GM12865 (cell line): ENCODE measurements at regions not wholly inside any gene's neighbourhood (a gene's known extent, or its start where the extent isn't known, plus 50 kb on each side); places are given as distances from the start of the nearest gene placed in this dataset.

Experiments
- DNase-seq: peaks from one replicate; pipeline ENCODE4 v3.0.0; 2010; ENCODE audit warnings: low read depth
- H3K4me3 ChIP-seq: 2 replicates; pipeline ENCODE4 v1.5.1; 2011; ENCODE audit warnings: mild to moderate bottlenecking, low read depth, low read length, control low read depth
- TF ChIP-seq, protein P1 (sequence below): IDR thresholded peaks from 2 replicates; pipeline ENCODE4 v1.5.1; 2011; ENCODE audit warnings: low read length, control low read depth, low read depth, inconsistent platforms; ENCODE audit not compliant: insufficient read depth; ENCODE audit errors: missing control alignments

DNA sequence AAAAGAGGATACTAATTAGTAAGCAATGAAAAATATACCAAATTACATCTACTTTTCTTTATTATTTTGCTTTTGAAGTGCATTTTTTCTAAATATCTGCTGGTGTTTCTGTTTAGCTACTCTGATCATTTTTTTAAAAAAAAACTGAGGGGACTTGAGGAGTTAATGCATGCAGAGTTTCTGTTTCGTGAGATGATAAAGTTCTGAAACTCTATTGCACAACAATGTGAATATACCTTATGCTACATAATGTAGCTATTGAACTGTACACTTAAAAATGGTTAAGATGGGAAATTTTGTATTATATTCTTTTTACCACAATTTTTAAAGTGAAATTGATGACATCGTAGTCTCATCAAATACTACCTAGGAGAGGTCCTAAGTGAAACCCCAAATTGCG, 288.3 kb upstream of the NR4A3 start:
- no peak overlapping the region for H3K4me3 ChIP-seq
- TF ChIP-seq, protein P1, sequence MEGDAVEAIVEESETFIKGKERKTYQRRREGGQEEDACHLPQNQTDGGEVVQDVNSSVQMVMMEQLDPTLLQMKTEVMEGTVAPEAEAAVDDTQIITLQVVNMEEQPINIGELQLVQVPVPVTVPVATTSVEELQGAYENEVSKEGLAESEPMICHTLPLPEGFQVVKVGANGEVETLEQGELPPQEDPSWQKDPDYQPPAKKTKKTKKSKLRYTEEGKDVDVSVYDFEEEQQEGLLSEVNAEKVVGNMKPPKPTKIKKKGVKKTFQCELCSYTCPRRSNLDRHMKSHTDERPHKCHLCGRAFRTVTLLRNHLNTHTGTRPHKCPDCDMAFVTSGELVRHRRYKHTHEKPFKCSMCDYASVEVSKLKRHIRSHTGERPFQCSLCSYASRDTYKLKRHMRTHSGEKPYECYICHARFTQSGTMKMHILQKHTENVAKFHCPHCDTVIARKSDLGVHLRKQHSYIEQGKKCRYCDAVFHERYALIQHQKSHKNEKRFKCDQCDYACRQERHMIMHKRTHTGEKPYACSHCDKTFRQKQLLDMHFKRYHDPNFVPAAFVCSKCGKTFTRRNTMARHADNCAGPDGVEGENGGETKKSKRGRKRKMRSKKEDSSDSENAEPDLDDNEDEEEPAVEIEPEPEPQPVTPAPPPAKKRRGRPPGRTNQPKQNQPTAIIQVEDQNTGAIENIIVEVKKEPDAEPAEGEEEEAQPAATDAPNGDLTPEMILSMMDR = no peak
- peak; percentile 13 for DNase-seq

DNA sequence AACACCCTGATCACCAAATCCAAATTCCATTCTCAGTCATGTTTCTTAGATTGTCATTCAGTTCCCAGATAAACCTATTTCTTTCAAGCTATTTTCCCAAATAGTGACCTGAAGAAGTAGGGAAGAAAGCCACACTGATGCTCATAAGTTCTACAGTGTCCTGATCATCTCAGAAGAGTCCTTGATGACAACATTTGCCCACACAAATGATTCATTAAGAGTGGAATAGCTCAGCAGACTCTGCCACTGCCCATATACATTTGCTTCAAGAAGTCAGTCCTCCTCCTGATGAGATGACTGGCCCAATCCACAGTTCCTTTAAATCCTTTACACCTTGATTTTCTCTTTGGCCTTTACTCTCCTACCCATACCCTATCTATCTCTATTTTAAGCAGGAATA, 283.7 kb upstream of the NR4A3 start:
- no peak overlapping the region for H3K4me3 ChIP-seq
- no peak for DNase-seq
- TF ChIP-seq, protein P1 = no peak

DNA sequence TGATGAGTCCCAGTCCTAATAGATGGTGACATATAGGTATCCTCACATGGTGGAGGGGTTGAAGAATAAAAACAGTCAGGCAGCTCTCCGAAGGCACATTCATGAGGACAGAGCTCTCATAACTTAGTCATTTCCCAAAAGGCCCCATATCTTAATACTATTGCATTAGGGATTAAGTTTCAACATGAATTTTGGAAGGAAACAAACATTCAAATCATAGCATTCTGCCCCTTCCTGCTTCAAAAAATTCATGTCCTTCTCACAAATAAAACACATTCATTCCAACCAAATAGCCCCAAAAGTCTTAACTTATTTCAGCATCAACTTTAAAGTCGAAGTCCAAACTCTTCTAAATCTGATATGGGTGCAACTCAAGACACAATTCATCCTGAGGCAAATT, 277.2 kb upstream of the NR4A3 start:
- no peak overlapping the region for H3K4me3 ChIP-seq
- TF ChIP-seq, protein P1 = no peak
- DNase-seq = no peak

DNA sequence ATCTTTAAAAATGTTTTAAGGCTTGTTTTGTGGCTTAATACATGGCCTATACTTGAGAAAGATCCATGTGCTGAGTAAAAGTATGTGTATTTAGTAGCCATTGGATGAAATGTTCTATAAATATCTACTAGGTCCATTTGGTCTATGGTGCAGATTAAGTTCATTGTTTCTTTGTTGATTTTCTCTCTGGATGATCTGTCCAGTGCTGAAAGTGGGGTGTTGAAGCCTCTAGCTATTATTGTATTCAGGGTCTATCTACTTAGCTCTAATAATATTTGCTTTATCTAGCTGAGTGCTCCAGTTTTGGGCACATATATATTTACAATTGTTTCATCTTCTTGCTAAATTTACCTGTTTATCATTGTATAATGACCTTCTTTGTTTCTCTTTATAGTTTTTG, 272.2 kb upstream of the NR4A3 start:
- TF ChIP-seq, protein P1 = no peak
- no peak for DNase-seq
- H3K4me3 ChIP-seq = no peak overlapping the region

DNA sequence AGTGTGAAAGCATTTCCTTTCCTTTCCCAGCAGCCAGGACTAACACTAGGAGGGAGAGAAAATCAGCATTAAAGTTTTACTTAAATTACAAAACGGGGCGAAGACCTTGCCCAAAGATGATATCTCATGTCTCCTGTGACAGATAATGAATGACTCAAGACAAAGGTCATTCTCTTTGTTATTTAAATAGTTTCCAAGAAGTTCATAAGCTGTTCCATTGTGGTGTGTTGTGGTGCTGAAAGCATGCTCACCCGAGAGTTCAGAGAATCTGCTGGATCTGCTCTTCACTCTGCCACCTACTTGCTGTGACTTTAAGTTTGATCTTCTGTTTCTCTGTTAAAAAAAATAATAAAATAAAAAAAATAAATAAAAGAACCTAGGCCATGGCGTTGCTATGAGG, 265.9 kb upstream of the NR4A3 start:
- no peak overlapping the region for H3K4me3 ChIP-seq
- TF ChIP-seq, protein P1 = no peak
- DNase-seq = no peak

DNA sequence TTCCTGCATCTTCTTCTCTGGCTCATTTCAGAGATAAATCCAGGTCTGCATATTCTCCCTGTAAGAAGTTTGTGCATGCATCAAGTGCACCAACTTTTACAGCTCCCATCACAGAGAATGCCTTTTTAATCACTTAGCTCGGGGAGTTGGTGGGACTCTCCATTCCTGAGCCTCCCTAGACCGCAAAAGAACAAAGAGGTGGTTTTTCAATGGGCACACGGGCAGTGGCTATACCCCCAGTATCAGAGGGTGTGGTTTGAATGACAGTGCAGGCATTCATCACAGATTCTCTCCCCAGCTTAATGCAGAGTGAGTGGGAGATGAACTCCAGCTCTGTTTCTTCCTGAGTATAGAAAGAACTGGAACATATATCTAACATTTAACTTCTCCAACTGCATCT, 264.7 kb upstream of the NR4A3 start:
- TF ChIP-seq, protein P1 = no peak
- DNase-seq = peak; percentile 2
- no peak overlapping the region for H3K4me3 ChIP-seq

DNA sequence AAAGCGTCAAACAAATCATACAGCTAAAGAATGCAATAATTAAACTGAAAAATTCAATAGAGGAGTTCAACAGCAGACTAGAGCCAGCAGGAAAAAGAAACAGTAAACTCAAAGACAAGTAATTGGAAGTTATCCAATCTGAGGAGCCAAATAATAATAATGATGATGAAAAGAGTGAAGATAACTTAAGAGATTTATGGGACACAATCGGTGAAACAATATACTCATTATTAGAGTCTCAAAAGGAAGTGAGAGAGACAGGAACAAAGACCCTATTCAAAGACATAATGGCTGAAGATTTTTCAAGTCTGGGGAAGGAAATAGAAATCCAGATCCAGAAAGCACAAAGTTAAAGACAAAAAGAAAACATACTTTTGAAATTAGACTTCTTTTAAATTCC, 263.9 kb upstream of the NR4A3 start:
- no peak overlapping the region for H3K4me3 ChIP-seq
- TF ChIP-seq, protein P1 = no peak
- DNase-seq = no peak
